K562 (cell line): ENCODE measurements at regions not wholly inside any gene's neighbourhood (a gene's known extent, or its start where the extent isn't known, plus 50 kb on each side); places are given as distances from the start of the nearest gene placed in this dataset.

Experiments
- CBX2 ChIP-seq: fragments of 200-600 bp; sonication (generic); IDR thresholded peaks from one replicate; pipeline ENCODE4 v1.6.1; 2012; ENCODE audit warnings: mild to moderate bottlenecking, low read length, inconsistent platforms; ENCODE audit not compliant: insufficient read depth, poor library complexity, severe bottlenecking
- CREB1 ChIP-seq, 2 experiments: sonication (generic) in 1 of 2; formaldehyde crosslinking in 1 of 2; IDR thresholded peaks; 2 replicates each; pipeline versions ENCODE4 v1.6.1 to v1.8.0; 2012 to 2022; ENCODE audit warnings: inconsistent platforms in 1 of 2, mild to moderate bottlenecking in 1 of 2, missing genetic modification reagents in 1 of 2, moderate library complexity in 1 of 2
- HMG20B ChIP-seq: fragments of 250-450 bp; sonication (Bioruptor Pico); IDR thresholded peaks from 2 replicates; pipeline ENCODE4 v1.5.0; 2021; ENCODE audit warnings: mild to moderate bottlenecking
- JUN ChIP-seq, 2 experiments: sonication (generic) in 1 of 2; formaldehyde crosslinking in 1 of 2; IDR thresholded peaks; 2 replicates each; pipeline versions ENCODE4 v1.6.1 to v1.8.0; 2012 to 2022; ENCODE audit warnings: borderline replicate concordance in 2 of 2, mild to moderate bottlenecking in 2 of 2, improper control_type of control experiment in 1 of 2, low read depth in 1 of 2, low read length in 1 of 2, missing genetic modification reagents in 1 of 2
- NR3C1 ChIP-seq: sonication (generic); formaldehyde crosslinking; IDR thresholded peaks from 2 replicates; pipeline ENCODE4 v1.8.1; 2022; ENCODE audit warnings: missing genetic modification reagents
- TF ChIP-seq, protein P1 (sequence below): sonication (generic); formaldehyde crosslinking; IDR thresholded peaks from 2 replicates; pipeline ENCODE4 v1.8.0; 2023; ENCODE audit warnings: missing genetic modification reagents, mild to moderate bottlenecking, borderline replicate concordance
- TF ChIP-seq, protein P2 (sequence below): IDR thresholded peaks from 2 replicates; pipeline ENCODE4 v1.6.1; 2011; ENCODE audit not compliant: insufficient read length; ENCODE audit errors: extremely low read depth

DNA sequence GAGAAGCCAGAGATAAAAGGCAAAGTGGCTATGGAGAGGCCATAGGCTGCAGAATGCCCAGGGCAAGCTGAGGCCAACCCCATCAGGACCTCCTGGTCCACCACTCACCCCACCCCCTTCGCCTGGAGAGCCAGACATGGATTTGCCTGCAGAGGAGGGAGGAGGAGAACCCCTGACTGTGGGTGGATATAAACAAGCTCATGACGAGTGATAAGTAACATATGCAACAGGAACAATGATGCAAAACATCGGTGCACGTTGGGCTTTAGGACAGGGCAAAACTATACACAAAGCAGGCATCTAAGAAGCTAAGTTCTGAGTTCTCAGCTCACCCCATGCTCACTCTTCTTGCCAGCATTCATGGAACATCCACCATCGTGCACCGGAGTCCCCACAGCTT lies 150.3 kb downstream of the ETS2 start (continued):
- no peak for TF ChIP-seq NR3C1
- no peak for TF ChIP-seq CREB1 (IDR thresholded peaks at IDR 0.05)
- TF ChIP-seq CREB1 (CRISPR knock-in tag; IDR thresholded peaks at IDR 0.05) = no peak
- TF ChIP-seq HMG20B (CRISPR knock-in tag) = no peak
- TF ChIP-seq CBX2 = no peak
- TF ChIP-seq, protein P1, sequence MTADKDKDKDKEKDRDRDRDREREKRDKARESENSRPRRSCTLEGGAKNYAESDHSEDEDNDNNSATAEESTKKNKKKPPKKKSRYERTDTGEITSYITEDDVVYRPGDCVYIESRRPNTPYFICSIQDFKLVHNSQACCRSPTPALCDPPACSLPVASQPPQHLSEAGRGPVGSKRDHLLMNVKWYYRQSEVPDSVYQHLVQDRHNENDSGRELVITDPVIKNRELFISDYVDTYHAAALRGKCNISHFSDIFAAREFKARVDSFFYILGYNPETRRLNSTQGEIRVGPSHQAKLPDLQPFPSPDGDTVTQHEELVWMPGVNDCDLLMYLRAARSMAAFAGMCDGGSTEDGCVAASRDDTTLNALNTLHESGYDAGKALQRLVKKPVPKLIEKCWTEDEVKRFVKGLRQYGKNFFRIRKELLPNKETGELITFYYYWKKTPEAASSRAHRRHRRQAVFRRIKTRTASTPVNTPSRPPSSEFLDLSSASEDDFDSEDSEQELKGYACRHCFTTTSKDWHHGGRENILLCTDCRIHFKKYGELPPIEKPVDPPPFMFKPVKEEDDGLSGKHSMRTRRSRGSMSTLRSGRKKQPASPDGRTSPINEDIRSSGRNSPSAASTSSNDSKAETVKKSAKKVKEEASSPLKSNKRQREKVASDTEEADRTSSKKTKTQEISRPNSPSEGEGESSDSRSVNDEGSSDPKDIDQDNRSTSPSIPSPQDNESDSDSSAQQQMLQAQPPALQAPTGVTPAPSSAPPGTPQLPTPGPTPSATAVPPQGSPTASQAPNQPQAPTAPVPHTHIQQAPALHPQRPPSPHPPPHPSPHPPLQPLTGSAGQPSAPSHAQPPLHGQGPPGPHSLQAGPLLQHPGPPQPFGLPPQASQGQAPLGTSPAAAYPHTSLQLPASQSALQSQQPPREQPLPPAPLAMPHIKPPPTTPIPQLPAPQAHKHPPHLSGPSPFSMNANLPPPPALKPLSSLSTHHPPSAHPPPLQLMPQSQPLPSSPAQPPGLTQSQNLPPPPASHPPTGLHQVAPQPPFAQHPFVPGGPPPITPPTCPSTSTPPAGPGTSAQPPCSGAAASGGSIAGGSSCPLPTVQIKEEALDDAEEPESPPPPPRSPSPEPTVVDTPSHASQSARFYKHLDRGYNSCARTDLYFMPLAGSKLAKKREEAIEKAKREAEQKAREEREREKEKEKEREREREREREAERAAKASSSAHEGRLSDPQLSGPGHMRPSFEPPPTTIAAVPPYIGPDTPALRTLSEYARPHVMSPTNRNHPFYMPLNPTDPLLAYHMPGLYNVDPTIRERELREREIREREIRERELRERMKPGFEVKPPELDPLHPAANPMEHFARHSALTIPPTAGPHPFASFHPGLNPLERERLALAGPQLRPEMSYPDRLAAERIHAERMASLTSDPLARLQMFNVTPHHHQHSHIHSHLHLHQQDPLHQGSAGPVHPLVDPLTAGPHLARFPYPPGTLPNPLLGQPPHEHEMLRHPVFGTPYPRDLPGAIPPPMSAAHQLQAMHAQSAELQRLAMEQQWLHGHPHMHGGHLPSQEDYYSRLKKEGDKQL (CRISPR knock-in tag) = no peak
- TF ChIP-seq, protein P2, sequence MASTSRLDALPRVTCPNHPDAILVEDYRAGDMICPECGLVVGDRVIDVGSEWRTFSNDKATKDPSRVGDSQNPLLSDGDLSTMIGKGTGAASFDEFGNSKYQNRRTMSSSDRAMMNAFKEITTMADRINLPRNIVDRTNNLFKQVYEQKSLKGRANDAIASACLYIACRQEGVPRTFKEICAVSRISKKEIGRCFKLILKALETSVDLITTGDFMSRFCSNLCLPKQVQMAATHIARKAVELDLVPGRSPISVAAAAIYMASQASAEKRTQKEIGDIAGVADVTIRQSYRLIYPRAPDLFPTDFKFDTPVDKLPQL = no peak
- no peak for TF ChIP-seq JUN (IDR thresholded peaks at IDR 0.05; ENCODE audit: borderline replicate concordance, low read depth, low read length)
- TF ChIP-seq JUN (CRISPR knock-in tag; IDR thresholded peaks at IDR 0.05; ENCODE audit: borderline replicate concordance) = no peak
- TF ChIP-seq, all 486 proteins: peak for 0
